Left renal pelvis (tissue), 4 donors: ENCODE measurements at regions not wholly inside any gene's neighbourhood (a gene's known extent, or its start where the extent isn't known, plus 50 kb on each side); places are given as distances from the start of the nearest gene placed in this dataset.

Experiments used
- DNase-seq, 4 donors: peaks; one replicate each; pipeline ENCODE4 v3.0.0-alpha.2; 2013; ENCODE audit warnings: low read depth in 4 of 4, low spot score in 3 of 4

- no peak for DNase-seq
These were observed 138.7 kb upstream of the SLC24A3 start for GRCh38 chr20:19073584-19074218.

GRCh38 chr20:19074356-19074755 is 138.1 kb upstream of the SLC24A3 start:
- no peak for DNase-seq

GRCh38 chr20:19074828-19075516 is 137.5 kb upstream of the SLC24A3 start:
- no peak for DNase-seq

GRCh38 chr20:19077370-19078220 is 134.8 kb upstream of the SLC24A3 start:
- no peak for DNase-seq

- DNase-seq: no peak
These were observed 133.7 kb upstream of the SLC24A3 start for GRCh38 chr20:19078448-19079373.

GRCh38 chr20:19079536-19080299 is 132.7 kb upstream of the SLC24A3 start:
- DNase-seq: no peak

GRCh38 chr20:19081937-19082336 is 130.5 kb upstream of the SLC24A3 start:
- DNase-seq: no peak

GRCh38 chr20:19083136-19083621 is 129.3 kb upstream of the SLC24A3 start:
- no peak for DNase-seq

- DNase-seq: no peak
These were observed 122.1 kb upstream of the SLC24A3 start for GRCh38 chr20:19090332-19090731.

- DNase-seq: no peak
These were observed 117.4 kb upstream of the SLC24A3 start for GRCh38 chr20:19094959-19095541.

- DNase-seq: no peak
These were observed 116.7 kb upstream of the SLC24A3 start for GRCh38 chr20:19095762-19096161.

- DNase-seq: no peak
These were observed 115.6 kb upstream of the SLC24A3 start for GRCh38 chr20:19096843-19097242.

- DNase-seq: peak in 1 of 4 donors; percentile 6
These were observed 114.3 kb upstream of the SLC24A3 start for GRCh38 chr20:19098117-19098516.

GRCh38 chr20:19098806-19099578 is 113.5 kb upstream of the SLC24A3 start:
- DNase-seq: no peak

GRCh38 chr20:19099596-19100545 is 112.6 kb upstream of the SLC24A3 start:
- no peak for DNase-seq

GRCh38 chr20:19100975-19101374 is 111.5 kb upstream of the SLC24A3 start:
- DNase-seq: no peak

- no peak for DNase-seq
These were observed 108.3 kb upstream of the SLC24A3 start for GRCh38 chr20:19104186-19104585.
